Smooth muscle cell (in vitro differentiated cells): ENCODE measurements at regions not wholly inside any gene's neighbourhood (a gene's known extent, or its start where the extent isn't known, plus 50 kb on each side); places are given as distances from the start of the nearest gene placed in this dataset.

Experiments
- DNase-seq: peaks from one replicate; lab custom pipeline; 2025; ENCODE audit not compliant: unreplicated experiment; lab: John Stamatoyannopoulos, UW
- H2AFZ ChIP-seq: fragments of 200-600 bp; sonication (generic); 2 replicates; pipeline ENCODE4 v1.6.0; 2016; ENCODE audit warnings: antibody characterized with exemption, low read depth, mild to moderate bottlenecking
- H3F3A ChIP-seq: fragments of 200-600 bp; sonication (generic); 2 replicates; pipeline ENCODE4 v1.6.0; 2017; ENCODE audit warnings: antibody characterized with exemption, low read depth
- H3K27ac ChIP-seq: fragments of 200-600 bp; sonication (generic); 2 replicates; pipeline ENCODE4 v1.5.1; 2016; ENCODE audit warnings: low read depth, mild to moderate bottlenecking
- H3K27me3 ChIP-seq: fragments of 200-600 bp; sonication (generic); 2 replicates; pipeline ENCODE4 v1.6.1; 2016; ENCODE audit warnings: low read depth, mild to moderate bottlenecking
- H3K36me3 ChIP-seq: fragments of 200-600 bp; sonication (generic); 2 replicates; pipeline ENCODE4 v1.5.1; 2016; ENCODE audit warnings: low read depth
- H3K4me1 ChIP-seq: fragments of 200-600 bp; sonication (generic); 2 replicates; pipeline ENCODE4 v1.5.1; 2016; ENCODE audit warnings: low read depth
- H3K4me2 ChIP-seq: fragments of 200-600 bp; sonication (generic); 2 replicates; pipeline ENCODE4 v1.6.0; 2016; ENCODE audit warnings: mild to moderate bottlenecking
- H3K4me3 ChIP-seq: fragments of 200-600 bp; sonication (generic); 2 replicates; pipeline ENCODE4 v1.5.1; 2016; ENCODE audit warnings: mild to moderate bottlenecking
- H3K79me2 ChIP-seq: fragments of 200-600 bp; sonication (generic); 2 replicates; pipeline ENCODE4 v1.6.0; 2016; ENCODE audit warnings: low read depth, mild to moderate bottlenecking
- H3K9ac ChIP-seq: fragments of 200-600 bp; sonication (generic); 2 replicates; pipeline ENCODE4 v1.6.0; 2016; ENCODE audit warnings: low read depth
- H3K9me3 ChIP-seq: fragments of 200-600 bp; sonication (generic); replicated peaks from 2 replicates; pipeline ENCODE4 v1.5.1; 2016; ENCODE audit warnings: low read depth
- H4K20me1 ChIP-seq: fragments of 200-600 bp; sonication (generic); 2 replicates; pipeline ENCODE4 v1.6.0; 2016; ENCODE audit warnings: low read depth
- WGBS: methylation state at CpG from one replicate; pipeline ENCODE4 v1.1.7; 2016; ENCODE audit warnings: low lambda C conversion rate; 5-methylcytosine and 5-hydroxymethylcytosine counted together
- TF ChIP-seq, protein P1 (sequence below): fragments of 200-600 bp; sonication (generic); IDR thresholded peaks from 2 replicates; pipeline ENCODE4 v1.5.1; 2017; ENCODE audit warnings: borderline replicate concordance, mild to moderate bottlenecking, antibody characterized with exemption; ENCODE audit not compliant: insufficient read depth, poor library complexity, severe bottlenecking

DNA sequence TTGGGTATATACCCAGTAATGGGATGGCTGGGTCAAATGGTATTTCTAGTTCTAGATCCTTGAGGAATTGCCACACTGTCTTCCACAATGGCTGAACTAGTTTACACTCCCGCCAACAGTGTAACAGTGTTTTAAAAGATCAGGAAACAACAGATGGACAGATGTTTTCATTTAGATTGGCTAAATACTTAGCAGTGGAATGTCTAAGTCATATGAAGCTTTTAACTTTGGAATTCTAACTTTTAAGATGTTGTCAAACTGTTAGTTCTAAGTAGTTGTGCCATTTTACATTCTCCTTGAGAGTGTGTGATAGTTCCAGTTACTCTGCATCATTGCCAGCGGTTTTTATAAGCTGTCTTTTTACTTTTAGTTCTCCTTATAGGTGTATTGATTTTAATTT is 688.8 kb downstream of the SEMA5A start:
- DNase-seq = no peak
- TF ChIP-seq, protein P1, sequence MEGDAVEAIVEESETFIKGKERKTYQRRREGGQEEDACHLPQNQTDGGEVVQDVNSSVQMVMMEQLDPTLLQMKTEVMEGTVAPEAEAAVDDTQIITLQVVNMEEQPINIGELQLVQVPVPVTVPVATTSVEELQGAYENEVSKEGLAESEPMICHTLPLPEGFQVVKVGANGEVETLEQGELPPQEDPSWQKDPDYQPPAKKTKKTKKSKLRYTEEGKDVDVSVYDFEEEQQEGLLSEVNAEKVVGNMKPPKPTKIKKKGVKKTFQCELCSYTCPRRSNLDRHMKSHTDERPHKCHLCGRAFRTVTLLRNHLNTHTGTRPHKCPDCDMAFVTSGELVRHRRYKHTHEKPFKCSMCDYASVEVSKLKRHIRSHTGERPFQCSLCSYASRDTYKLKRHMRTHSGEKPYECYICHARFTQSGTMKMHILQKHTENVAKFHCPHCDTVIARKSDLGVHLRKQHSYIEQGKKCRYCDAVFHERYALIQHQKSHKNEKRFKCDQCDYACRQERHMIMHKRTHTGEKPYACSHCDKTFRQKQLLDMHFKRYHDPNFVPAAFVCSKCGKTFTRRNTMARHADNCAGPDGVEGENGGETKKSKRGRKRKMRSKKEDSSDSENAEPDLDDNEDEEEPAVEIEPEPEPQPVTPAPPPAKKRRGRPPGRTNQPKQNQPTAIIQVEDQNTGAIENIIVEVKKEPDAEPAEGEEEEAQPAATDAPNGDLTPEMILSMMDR = no peak
- H3K4me1 ChIP-seq = no peaks in the 10 kb centered on the region
- WGBS = 44% methylated on average over 2 of the region's 2 CpGs
- no peaks in the 10 kb centered on the region for H3K9me3 ChIP-seq
- H4K20me1 ChIP-seq = no peaks in the 10 kb centered on the region
- H3K36me3 ChIP-seq = no peaks in the 10 kb centered on the region
- H3K27me3 ChIP-seq = no peaks in the 10 kb centered on the region
- no peak overlapping the region for H2AFZ ChIP-seq
- no peak overlapping the region for H3K4me2 ChIP-seq
- H3K4me3 ChIP-seq = no peak overlapping the region
- no peak overlapping the region for H3K27ac ChIP-seq
- H3F3A ChIP-seq = no peaks in the 10 kb centered on the region
- H3K9ac ChIP-seq = no peak overlapping the region
- no peaks in the 10 kb centered on the region for H3K79me2 ChIP-seq

DNA sequence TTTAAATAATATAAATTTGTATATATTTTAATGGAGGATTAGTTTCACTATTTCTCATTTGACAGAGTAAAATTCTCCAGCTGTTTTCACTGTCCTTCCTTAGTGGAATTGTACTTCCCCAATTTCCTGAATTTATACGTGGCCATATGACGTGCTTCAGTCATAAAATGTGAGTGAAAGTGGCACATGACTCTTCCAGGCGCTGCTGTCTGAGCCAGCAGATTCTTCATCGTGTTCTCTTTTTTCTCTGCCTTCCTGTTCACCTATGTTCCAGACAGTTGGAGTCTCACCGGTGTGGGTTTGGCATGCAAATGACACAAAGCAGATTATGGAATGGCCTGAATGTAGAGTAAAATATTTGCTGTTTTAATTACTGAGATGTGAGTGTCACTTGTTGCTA is 684.1 kb downstream of the SEMA5A start:
- no peaks in the 10 kb centered on the region for H4K20me1 ChIP-seq
- DNase-seq = no peak
- H2AFZ ChIP-seq = peak overlapping the region; percentile 76
- no peaks in the 10 kb centered on the region for H3F3A ChIP-seq
- no peak overlapping the region for H3K4me3 ChIP-seq
- H3K79me2 ChIP-seq = no peaks in the 10 kb centered on the region
- TF ChIP-seq, protein P1 = no peak
- peak overlapping the region; percentile 9 for H3K4me2 ChIP-seq
- no peak overlapping the region for H3K27ac ChIP-seq
- no peak overlapping the region for H3K9ac ChIP-seq
- H3K36me3 ChIP-seq = no peaks in the 10 kb centered on the region
- H3K27me3 ChIP-seq = no peaks in the 10 kb centered on the region
- 57% methylated on average over 5 of the region's 5 CpGs for WGBS
- no peaks in the 10 kb centered on the region for H3K4me1 ChIP-seq
- no peaks in the 10 kb centered on the region for H3K9me3 ChIP-seq

DNA sequence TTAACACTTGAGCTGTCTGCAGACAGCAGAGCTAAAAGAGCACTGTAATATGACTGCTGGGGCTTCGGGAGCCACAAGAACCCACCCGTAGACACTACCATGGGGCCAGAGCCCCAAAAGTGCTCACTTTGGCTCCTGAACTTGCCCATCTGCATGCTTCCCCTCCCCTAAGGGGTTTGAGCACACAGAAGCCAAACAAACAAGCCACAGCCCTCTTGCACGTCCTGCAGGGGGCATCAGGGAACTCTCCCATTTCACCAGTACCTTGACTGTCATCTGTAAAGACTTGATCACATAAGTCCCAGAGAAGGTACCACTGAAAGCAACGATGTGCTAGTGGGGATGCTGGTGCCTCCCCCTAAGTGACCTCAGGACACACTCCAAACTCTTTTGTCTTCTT is 681.8 kb downstream of the SEMA5A start:
- H3K79me2 ChIP-seq = no peaks in the 10 kb centered on the region
- TF ChIP-seq, protein P1 = peak; percentile 27
- H3K9ac ChIP-seq = no peak overlapping the region
- no peak overlapping the region for H3K4me2 ChIP-seq
- H2AFZ ChIP-seq = no peak overlapping the region
- H3K4me3 ChIP-seq = no peak overlapping the region
- no peaks in the 10 kb centered on the region for H3F3A ChIP-seq
- H4K20me1 ChIP-seq = no peaks in the 10 kb centered on the region
- H3K9me3 ChIP-seq = no peaks in the 10 kb centered on the region
- DNase-seq = no peak
- no peak overlapping the region for H3K27ac ChIP-seq
- no peaks in the 10 kb centered on the region for H3K27me3 ChIP-seq
- no peaks in the 10 kb centered on the region for H3K4me1 ChIP-seq
- H3K36me3 ChIP-seq = no peaks in the 10 kb centered on the region
- 44% methylated on average over 4 of the region's 4 CpGs for WGBS

DNA sequence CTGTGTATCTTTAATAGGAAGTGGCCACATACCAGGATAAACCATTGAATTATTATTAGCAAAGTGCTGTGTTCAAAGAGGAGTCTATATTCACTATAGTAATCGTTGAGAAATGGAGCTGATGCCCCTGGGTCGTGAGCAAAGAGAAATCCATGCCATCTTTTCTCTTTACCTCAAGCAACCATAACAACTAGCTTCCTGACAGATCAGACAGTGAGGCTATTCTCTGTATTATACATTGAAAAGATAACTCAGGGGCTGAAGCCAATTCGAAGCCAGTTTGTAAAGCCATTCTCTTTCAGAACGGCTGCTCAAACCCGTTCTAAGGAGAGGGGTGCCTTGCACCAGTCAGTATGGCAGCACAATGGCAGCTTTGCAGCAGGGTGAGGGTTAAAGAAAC is 680.6 kb downstream of the SEMA5A start:
- Histone ChIP-seq H3K4me1 (no peaks in the 10 kb centered on the region), H3K79me2 (no peaks in the 10 kb centered on the region), H3K4me2 (no peak overlapping the region), H3K36me3 (no peaks in the 10 kb centered on the region), H2AFZ (no peak overlapping the region), H3F3A (no peaks in the 10 kb centered on the region), H3K9ac (no peak overlapping the region), H3K9me3 (no peaks in the 10 kb centered on the region), H4K20me1 (no peaks in the 10 kb centered on the region), H3K4me3 (no peak overlapping the region), H3K27me3 (no peaks in the 10 kb centered on the region), H3K27ac (no peak overlapping the region)
- WGBS = 83% methylated on average over 5 of the region's 5 CpGs
- no peak for DNase-seq
- TF ChIP-seq, protein P1 = no peak
